Endothelial cell of umbilical vein (primary cell): ENCODE measurements at regions not wholly inside any gene's neighbourhood (a gene's known extent, or its start where the extent isn't known, plus 50 kb on each side); places are given as distances from the start of the nearest gene placed in this dataset.

Experiments used
- BruUV-seq: library from RNA; stranded (reverse); fragments of 400-500 nt; replicated peaks from 2 replicates; lab custom pipeline; 2021; lab: Mats Ljungman, UMichigan
- CTCF ChIA-PET: fragments of 300-600, 350-600 bp; sonication (Branson Sonifier 250); formaldehyde crosslinking; loops from one replicate; lab custom pipeline; 2021; ENCODE audit warnings: antibody characterized with exemption, inconsistent platforms; lab: Charles Lee
- POLR2A ChIA-PET: fragments of 300-600, 350-600 bp; sonication (Branson Sonifier 250); formaldehyde crosslinking; loops from one replicate; lab custom pipeline; 2021; ENCODE audit warnings: antibody characterized with exemption, inconsistent platforms; lab: Charles Lee
- DNase-seq: peaks from one replicate; pipeline ENCODE4 v3.0.0-alpha.2; 2011; ENCODE audit warnings: low read depth, low spot score
- FAIRE-seq: peaks from 2 replicates; lab custom pipeline; 2011; peaks lifted over from hg19 to GRCh38; lab: Jason Lieb, UNC
- H2AFZ ChIP-seq: 2 replicates; pipeline ENCODE4 v1.6.0; 2012; ENCODE audit warnings: low read depth, low read length, control low read depth, inconsistent platforms
- H3K27ac ChIP-seq: 2 replicates; pipeline ENCODE4 v1.5.1; 2011; ENCODE audit warnings: low read depth, mild to moderate bottlenecking, control low read depth, low read length, moderate library complexity; ENCODE audit not compliant: insufficient read depth
- H3K27me3 ChIP-seq, 2 experiments: 2 replicates each; pipeline versions ENCODE4 v1.6.0 to v1.6.1; 2011; ENCODE audit warnings: low read length in 2 of 2, mixed read lengths in 1 of 2; ENCODE audit not compliant: control insufficient read depth in 2 of 2, insufficient read depth in 2 of 2
- H3K36me3 ChIP-seq, 2 experiments: 2 replicates in 1 of 2; 3 replicates in 1 of 2; pipeline ENCODE4 v1.5.1; 2011; ENCODE audit warnings: low read length in 2 of 2, mild to moderate bottlenecking in 1 of 2, moderate library complexity in 1 of 2; ENCODE audit not compliant: control insufficient read depth in 2 of 2, insufficient read depth in 2 of 2; ENCODE audit errors: extremely low read depth in 1 of 2
- H3K4me1 ChIP-seq: 3 replicates; pipeline ENCODE4 v1.5.1; 2011; ENCODE audit warnings: mild to moderate bottlenecking, low read length; ENCODE audit not compliant: control insufficient read depth, insufficient read depth; ENCODE audit errors: extremely low read depth
- H3K4me2 ChIP-seq: 2 replicates; pipeline ENCODE4 v1.6.1; 2011; ENCODE audit warnings: low read length, control low read depth, mixed read lengths; ENCODE audit not compliant: insufficient read depth
- H3K4me3 ChIP-seq, 3 experiments: fragments of 200-600 bp in 1 of 3; sonication (generic), shearing (Covaris generic) in 1 of 3; replicated peaks in 1 of 3; 2 replicates each; pipeline ENCODE4 v1.5.1; 2011 to 2016; ENCODE audit warnings: control low read depth in 3 of 3, low read length in 3 of 3, mild to moderate bottlenecking in 2 of 3, inconsistent platforms in 1 of 3, low read depth in 1 of 3, moderate library complexity in 1 of 3; ENCODE audit not compliant: insufficient read depth in 1 of 3
- H3K79me2 ChIP-seq: 2 replicates; pipeline ENCODE4 v1.6.0; 2012; ENCODE audit warnings: low read length, inconsistent platforms; ENCODE audit not compliant: control insufficient read depth, insufficient read depth
- H3K9ac ChIP-seq: replicated peaks from 2 replicates; pipeline ENCODE3; 2011; ENCODE audit warnings: low read length, control low read depth; ENCODE audit not compliant: insufficient read depth; ENCODE audit errors: extremely low read depth
- H3K9me1 ChIP-seq: replicated peaks from 3 replicates; pipeline ENCODE4 v1.6.0; 2011; ENCODE audit warnings: mild to moderate bottlenecking, low read length; ENCODE audit not compliant: control insufficient read depth, insufficient read depth; ENCODE audit errors: extremely low read depth
- H3K9me3 ChIP-seq: replicated peaks from 2 replicates; pipeline ENCODE4 v1.5.1; 2012; ENCODE audit warnings: low read length, inconsistent platforms; ENCODE audit not compliant: control insufficient read depth, insufficient read depth
- H4K20me1 ChIP-seq: replicated peaks from 2 replicates; pipeline ENCODE3; 2011; ENCODE audit warnings: mild to moderate bottlenecking, low read length; ENCODE audit not compliant: control insufficient read depth, insufficient read depth; ENCODE audit errors: extremely low read depth
- CTCF ChIP-seq, 2 donors: IDR thresholded peaks; 1 replicate in 1 of 2; 2 replicates in 1 of 2; pipeline ENCODE4 v1.5.1; 2011; ENCODE audit warnings: low read length in 2 of 2, mild to moderate bottlenecking in 2 of 2, moderate library complexity in 2 of 2, control low read depth in 1 of 2, inconsistent platforms in 1 of 2, low read depth in 1 of 2; ENCODE audit not compliant: insufficient read depth in 1 of 2; ENCODE audit errors: extremely low read depth in 1 of 2
- EZH2 ChIP-seq: IDR thresholded peaks from 2 replicates; pipeline ENCODE4 v1.6.1; 2012; ENCODE audit warnings: borderline replicate concordance, low read depth, mild to moderate bottlenecking, moderate library complexity, low read length, inconsistent platforms; ENCODE audit not compliant: severe bottlenecking
- FOS ChIP-seq: IDR thresholded peaks from 2 replicates; pipeline ENCODE4 v1.6.1; 2011; ENCODE audit warnings: mild to moderate bottlenecking, low read length, moderate library complexity, borderline replicate concordance; ENCODE audit not compliant: insufficient read depth
- GATA2 ChIP-seq: IDR thresholded peaks from 2 replicates; pipeline ENCODE4 v1.7.0; 2011; ENCODE audit warnings: low read depth, mild to moderate bottlenecking, moderate library complexity, mixed read lengths, low read length; ENCODE audit not compliant: insufficient read length, insufficient read depth
- JUN ChIP-seq: IDR thresholded peaks from 2 replicates; pipeline ENCODE4 v1.6.1; 2011; ENCODE audit warnings: borderline replicate concordance, low read depth; ENCODE audit not compliant: insufficient read length, insufficient read depth
- MAX ChIP-seq: IDR thresholded peaks from 2 replicates; pipeline ENCODE4 v1.6.1; 2011; ENCODE audit not compliant: insufficient read depth, insufficient read length
- MYC ChIP-seq: IDR thresholded peaks from one replicate; pipeline ENCODE4 v1.6.1; 2011; ENCODE audit warnings: mild to moderate bottlenecking, low read depth, low read length
- POLR2A ChIP-seq: IDR thresholded peaks from 2 replicates; pipeline ENCODE4 v1.6.1; 2012; ENCODE audit warnings: low read depth, mild to moderate bottlenecking, control low read depth, low read length
- POLR2AphosphoS5 ChIP-seq: IDR thresholded peaks from 2 replicates; pipeline ENCODE4 v1.6.1; 2012; ENCODE audit warnings: low read depth, mild to moderate bottlenecking, control low read depth, low read length, moderate library complexity; ENCODE audit not compliant: insufficient read depth
- dilution Hi-C: fragments of 300-500 bp; cut with MboI; formaldehyde crosslinking; loops from one replicate; pipeline ENCODE4 v1.15.0; 2019; ENCODE audit warnings: low sequenced_read_pairs; ENCODE audit not compliant: extremely low pct_ligation_motif_present
- intact Hi-C: fragments of 100-400 bp; cut with micrococcal nuclease; formaldehyde crosslinking; loops from one replicate; pipeline ENCODE4 v1.10.0; 2022

GRCh38 chr2:147460155-147460554 is 384.7 kb upstream of the ACVR2A start:
- H3K4me1 ChIP-seq: no peaks in the 10 kb centered on the region
- BruUV-seq: no TSS peak
- H3K36me3 ChIP-seq: no peaks in the 10 kb centered on the region
- no peak overlapping the region for H3K4me2 ChIP-seq
- no peaks in the 10 kb centered on the region for H3K27me3 ChIP-seq
- H3K79me2 ChIP-seq: no peaks in the 10 kb centered on the region
- no peak for TF ChIP-seq FOS
- no peak for TF ChIP-seq EZH2
- no peak for TF ChIP-seq POLR2AphosphoS5
- TF ChIP-seq MAX: no peak
- no peak for TF ChIP-seq POLR2A
- no peak for TF ChIP-seq CTCF (IDR thresholded peaks at IDR 0.05; ENCODE audit: extremely low read depth in 1 of 2, insufficient read depth in 1 of 2, low read depth in 1 of 2, low read length in 2 of 2)
- no peak for TF ChIP-seq JUN
- TF ChIP-seq MYC: no peak
- TF ChIP-seq GATA2: no peak
- FAIRE-seq (no peak), DNase-seq (no peak)
- H3K27ac ChIP-seq: no peak overlapping the region
- no peaks in the 10 kb centered on the region for H4K20me1 ChIP-seq
- ChIA-PET POLR2A (no interaction called here), CTCF (no interaction called here)
- H3K4me3 ChIP-seq: no peak overlapping the region
- H3K9me1 ChIP-seq: no peaks in the 10 kb centered on the region
- peaks cover 2% of the 10 kb centered on the region for H3K9me3 ChIP-seq
- dilution Hi-C loops: no loop called here
- H2AFZ ChIP-seq: no peak overlapping the region
- H3K9ac ChIP-seq: no peak overlapping the region
- intact Hi-C loops: no loop called here
